IMR-90 (cell line): ENCODE measurements at regions not wholly inside any gene's neighbourhood (a gene's known extent, or its start where the extent isn't known, plus 50 kb on each side); places are given as distances from the start of the nearest gene placed in this dataset.

Experiments
- ATAC-seq: fragments of 200-7000 bp; cut with Tn5 transposase; 2 replicates; pipeline ENCODE4 v1.9.1; 2020; ENCODE audit warnings: low read depth, mild to moderate bottlenecking, moderate library complexity
- BruUV-seq: library from RNA; stranded (reverse); fragments of 400-500 nt; replicated peaks from 2 replicates; lab custom pipeline; 2021; lab: Mats Ljungman, UMichigan
- CTCF ChIA-PET: fragments of 300-600 bp; formaldehyde crosslinking; extraction: SDS; loops from one replicate; lab custom pipeline; 2021; ENCODE audit warnings: antibody characterized with exemption; lab: Yijun Ruan, JAX
- POLR2A ChIA-PET: fragments of 300-600 bp; sonication (Branson Sonifier 250); formaldehyde crosslinking; loops from one replicate; lab custom pipeline; 2022; ENCODE audit warnings: antibody characterized with exemption; ENCODE audit not compliant: unreplicated experiment; lab: Charles Lee
- DNase-seq: peaks from one replicate; pipeline ENCODE4 v3.0.0; 2013
- H2AFZ ChIP-seq: replicated peaks from 2 replicates; pipeline ENCODE3; 2013; ENCODE audit warnings: low read length, mild to moderate bottlenecking; ENCODE audit not compliant: poor library complexity
- H2AK5ac ChIP-seq: 2 replicates; pipeline ENCODE4 v1.6.1; 2013; ENCODE audit warnings: low read depth, low read length, inconsistent platforms
- H2AK9ac ChIP-seq: replicated peaks from 2 replicates; pipeline ENCODE3; 2013; ENCODE audit warnings: mild to moderate bottlenecking, low read depth, low read length, moderate library complexity; ENCODE audit not compliant: poor library complexity
- H2BK120ac ChIP-seq: 2 replicates; pipeline ENCODE4 v1.6.1; 2013; ENCODE audit warnings: low read depth, low read length, inconsistent platforms
- H2BK15ac ChIP-seq: 3 replicates; pipeline ENCODE4 v1.6.1; 2013; ENCODE audit warnings: low read depth, low read length, inconsistent platforms
- H2BK20ac ChIP-seq: 2 replicates; pipeline ENCODE4 v1.6.1; 2013; ENCODE audit warnings: low read depth, mild to moderate bottlenecking, inconsistent platforms, low read length, moderate library complexity
- H2BK5ac ChIP-seq: 2 replicates; pipeline ENCODE4 v1.6.1; 2013; ENCODE audit warnings: mild to moderate bottlenecking, low read depth, low read length, inconsistent platforms; ENCODE audit not compliant: poor library complexity, severe bottlenecking
- H3K14ac ChIP-seq: replicated peaks from 2 replicates; pipeline ENCODE4 v1.6.1; 2013; ENCODE audit warnings: low read depth, low read length, inconsistent platforms
- H3K18ac ChIP-seq: 2 replicates; pipeline ENCODE4 v1.6.1; 2013; ENCODE audit warnings: low read depth, low read length, control low read depth
- H3K23ac ChIP-seq: 2 replicates; pipeline ENCODE4 v1.6.1; 2013; ENCODE audit warnings: low read depth, low read length, inconsistent platforms
- H3K27ac ChIP-seq: 2 replicates; pipeline ENCODE4 v1.5.1; 2013; ENCODE audit warnings: mild to moderate bottlenecking, control low read depth, low read length; ENCODE audit not compliant: insufficient read depth
- H3K27me3 ChIP-seq: 2 replicates; pipeline ENCODE4 v1.6.1; 2013; ENCODE audit warnings: low read length; ENCODE audit not compliant: control insufficient read depth, insufficient read depth
- H3K36me3 ChIP-seq: 2 replicates; pipeline ENCODE4 v1.6.1; 2013; ENCODE audit warnings: low read length, mixed read lengths; ENCODE audit not compliant: control insufficient read depth, insufficient read depth
- H3K4ac ChIP-seq: 2 replicates; pipeline ENCODE4 v1.6.1; 2013; ENCODE audit warnings: low read depth, low read length, inconsistent platforms
- H3K4me1 ChIP-seq: 2 replicates; pipeline ENCODE4 v1.6.1; 2013; ENCODE audit warnings: low read length, mixed read lengths; ENCODE audit not compliant: control insufficient read depth, insufficient read depth
- H3K4me2 ChIP-seq: 2 replicates; pipeline ENCODE4 v1.6.1; 2013; ENCODE audit warnings: low read depth, mild to moderate bottlenecking, control low read depth, low read length, moderate library complexity
- H3K4me3 ChIP-seq: 2 replicates; pipeline ENCODE4 v1.5.1; 2013; ENCODE audit warnings: low read depth, mild to moderate bottlenecking, control low read depth, low read length, moderate library complexity; ENCODE audit not compliant: insufficient read depth
- H3K56ac ChIP-seq: 2 replicates; pipeline ENCODE4 v1.6.1; 2013; ENCODE audit warnings: low read length, inconsistent platforms; ENCODE audit not compliant: insufficient read depth; ENCODE audit errors: extremely low read depth
- H3K79me1 ChIP-seq, 2 experiments: 2 replicates each; pipeline ENCODE4 v1.6.1; 2013; ENCODE audit warnings: low read length in 2 of 2, inconsistent platforms in 1 of 2, low read depth in 1 of 2
- H3K9ac ChIP-seq: 2 replicates; pipeline ENCODE4 v1.6.1; 2013; ENCODE audit warnings: low read depth, low read length, control low read depth
- H3K9me1 ChIP-seq: 2 replicates; pipeline ENCODE4 v1.6.1; 2013; ENCODE audit warnings: low read length, inconsistent platforms; ENCODE audit not compliant: insufficient read depth
- H3K9me3 ChIP-seq: 2 replicates; pipeline ENCODE4 v1.6.1; 2013; ENCODE audit warnings: low read length; ENCODE audit not compliant: control insufficient read depth, insufficient read depth
- H4K20me1 ChIP-seq: 2 replicates; pipeline ENCODE4 v1.6.1; 2013; ENCODE audit warnings: low read length, inconsistent platforms; ENCODE audit not compliant: insufficient read depth
- H4K5ac ChIP-seq: 2 replicates; pipeline ENCODE4 v1.6.1; 2013; ENCODE audit warnings: mild to moderate bottlenecking, low read depth, low read length, control low read depth
- H4K8ac ChIP-seq, 2 experiments: 2 replicates each; pipeline ENCODE4 v1.6.1; 2013; ENCODE audit warnings: low read depth in 2 of 2, low read length in 2 of 2, control low read depth in 1 of 2, inconsistent platforms in 1 of 2
- H4K91ac ChIP-seq: 2 replicates; pipeline ENCODE4 v1.6.1; 2013; ENCODE audit warnings: low read depth, low read length, inconsistent platforms; ENCODE audit not compliant: insufficient read depth
- CEBPB ChIP-seq: IDR thresholded peaks from 2 replicates; pipeline ENCODE4 v1.6.1; 2012; ENCODE audit warnings: low read depth, low read length, improper control_type of control experiment
- CHD1 ChIP-seq: IDR thresholded peaks from 2 replicates; pipeline ENCODE4 v1.6.1; 2012; ENCODE audit warnings: low read depth, low read length, improper control_type of control experiment
- FOS ChIP-seq: fragments of 150-350 bp; IDR thresholded peaks from 2 replicates; pipeline ENCODE4 v1.6.1; 2016; ENCODE audit warnings: low read depth, low read length
- MAFK ChIP-seq: IDR thresholded peaks from 2 replicates; pipeline ENCODE4 v1.6.1; 2012; ENCODE audit warnings: low read depth, low read length, improper control_type of control experiment
- MAZ ChIP-seq: IDR thresholded peaks from 2 replicates; pipeline ENCODE4 v1.6.1; 2012; ENCODE audit warnings: low read depth, mild to moderate bottlenecking, low read length, improper control_type of control experiment, moderate library complexity, borderline replicate concordance
- MXI1 ChIP-seq: IDR thresholded peaks from 2 replicates; pipeline ENCODE4 v1.6.1; 2012; ENCODE audit warnings: low read depth, mild to moderate bottlenecking, low read length, moderate library complexity, borderline replicate concordance
- NFE2L2 ChIP-seq: fragments of 150-350 bp; IDR thresholded peaks from 2 replicates; pipeline ENCODE4 v1.6.1; 2016; ENCODE audit warnings: low read depth, mild to moderate bottlenecking, low read length
- POLR2A ChIP-seq: IDR thresholded peaks from 2 replicates; pipeline ENCODE4 v1.6.1; 2012; ENCODE audit warnings: mild to moderate bottlenecking, low read depth, low read length
- RAD21 ChIP-seq: IDR thresholded peaks from 2 replicates; pipeline ENCODE4 v1.6.1; 2012; ENCODE audit warnings: low read length, improper control_type of control experiment
- RCOR1 ChIP-seq: IDR thresholded peaks from 2 replicates; pipeline ENCODE4 v1.6.1; 2012; ENCODE audit warnings: mild to moderate bottlenecking, low read length, improper control_type of control experiment; ENCODE audit not compliant: insufficient replicate concordance
- RFX5 ChIP-seq: IDR thresholded peaks from 2 replicates; pipeline ENCODE4 v1.8.0; 2012; ENCODE audit warnings: low read depth, mild to moderate bottlenecking, low read length, moderate library complexity
- SMC3 ChIP-seq: fragments of 150-350 bp; IDR thresholded peaks from 2 replicates; pipeline ENCODE4 v1.6.1; 2016; ENCODE audit warnings: low read depth, mild to moderate bottlenecking, antibody characterized with exemption, low read length, moderate library complexity
- WGBS, 2 experiments: methylation state at CpG; one replicate each; pipeline versions ENCODE4 v1.1.5 to v1.1.7; 2013; ENCODE audit warnings: missing lambda C conversion rate in 2 of 2; ENCODE audit not compliant: insufficient read length in 1 of 2; ENCODE audit errors: extremely low coverage in 2 of 2; 5-methylcytosine and 5-hydroxymethylcytosine counted together
- dilution Hi-C: fragments of 300-500 bp; cut with HindIII; formaldehyde crosslinking; loops from one replicate; pipeline ENCODE4 v1.14.3; 2018; ENCODE audit warnings: low sequenced_read_pairs; ENCODE audit not compliant: unreplicated experiment
- in situ Hi-C: fragments of 300-500 bp; cut with MboI; formaldehyde crosslinking; loops from 3 replicates; pipeline ENCODE4 v1.14.3; 2019; ENCODE audit warnings: low sequenced_read_pairs, inconsistent platforms, mixed read lengths
- intact Hi-C: fragments of 100-400 bp; cut with micrococcal nuclease; formaldehyde crosslinking; loops from 2 replicates; pipeline ENCODE4 v1.10.0; 2022
- TF ChIP-seq, protein P1 (sequence below): conservative IDR thresholded peaks from 2 replicates; pipeline ENCODE4 v1.5.1; 2012; ENCODE audit warnings: mild to moderate bottlenecking, low read depth, low read length, improper control_type of control experiment
- TF ChIP-seq, protein P2 (sequence below): fragments of 150-350 bp; IDR thresholded peaks from 2 replicates; pipeline ENCODE4 v1.6.1; 2017; ENCODE audit warnings: mild to moderate bottlenecking, antibody characterized with exemption, low read length, low read depth
- TF ChIP-seq, protein P3 (sequence below): fragments of 150-350 bp; IDR thresholded peaks from 2 replicates; pipeline ENCODE4 v1.6.1; 2016; ENCODE audit warnings: low read depth, mild to moderate bottlenecking, low read length, moderate library complexity, borderline replicate concordance

DNA sequence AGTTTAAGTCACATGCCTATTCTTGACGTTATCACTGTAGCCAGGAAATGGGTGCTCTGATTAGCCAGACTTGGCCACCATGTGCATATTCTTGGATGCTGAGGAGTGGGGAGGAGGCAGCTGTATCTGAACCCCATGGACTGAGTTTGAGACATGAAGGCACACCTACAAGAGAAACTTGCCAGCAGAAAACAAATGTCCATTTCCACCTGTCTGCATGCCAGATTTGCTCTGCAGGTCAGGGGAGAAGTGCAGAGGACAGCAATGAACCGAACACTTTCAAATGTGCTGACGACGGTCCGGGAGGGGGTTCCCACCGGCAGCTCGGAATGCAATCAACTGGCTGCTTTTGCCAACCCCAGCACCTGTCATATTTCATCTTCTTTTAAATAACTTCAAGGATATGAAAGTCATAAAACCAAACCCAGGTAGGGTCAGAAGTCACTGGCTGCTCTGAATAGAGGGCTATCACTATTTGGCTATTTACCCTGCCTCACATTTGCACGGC is 287.8 kb upstream of the N4BP1 start:
- ATAC-seq, result no peak
- Histone ChIP-seq H3K79me1 (no peaks in the 10 kb centered on the region), H4K5ac (no peak overlapping the region), H3K9me1 (no peaks in the 10 kb centered on the region), H4K8ac (no peak overlapping the region), H2BK120ac (no peak overlapping the region), H3K23ac (no peak overlapping the region), H4K91ac (no peak overlapping the region), H2AFZ (no peak overlapping the region), H3K27me3 (peaks cover 5% of the 10 kb centered on the region), H3K18ac (no peak overlapping the region), H4K20me1 (no peaks in the 10 kb centered on the region), H2BK5ac (no peak overlapping the region), H3K14ac (no peak overlapping the region), H3K4me2 (no peak overlapping the region), H3K4me1 (no peaks in the 10 kb centered on the region), H3K56ac (no peak overlapping the region), H2BK20ac (no peak overlapping the region), H3K27ac (no peak overlapping the region), H2BK15ac (no peak overlapping the region), H3K36me3 (no peaks in the 10 kb centered on the region), H3K4ac (no peak overlapping the region), H2AK5ac (no peak overlapping the region), H3K9me3 (no peaks in the 10 kb centered on the region), H2AK9ac (no peak overlapping the region), H3K9ac (no peak overlapping the region), H3K4me3 (no peak overlapping the region)
- POLR2A ChIA-PET, result no interaction called here
- TF ChIP-seq NFE2L2 (no peak), CHD1 (no peak), SMC3 (no peak), MXI1 (no peak), RCOR1 (no peak), RAD21 (no peak), POLR2A (no peak), RFX5 (no peak), CEBPB (no peak), FOS (no peak), MAZ (no peak), MAFK (no peak)
- TF ChIP-seq, protein P1, sequence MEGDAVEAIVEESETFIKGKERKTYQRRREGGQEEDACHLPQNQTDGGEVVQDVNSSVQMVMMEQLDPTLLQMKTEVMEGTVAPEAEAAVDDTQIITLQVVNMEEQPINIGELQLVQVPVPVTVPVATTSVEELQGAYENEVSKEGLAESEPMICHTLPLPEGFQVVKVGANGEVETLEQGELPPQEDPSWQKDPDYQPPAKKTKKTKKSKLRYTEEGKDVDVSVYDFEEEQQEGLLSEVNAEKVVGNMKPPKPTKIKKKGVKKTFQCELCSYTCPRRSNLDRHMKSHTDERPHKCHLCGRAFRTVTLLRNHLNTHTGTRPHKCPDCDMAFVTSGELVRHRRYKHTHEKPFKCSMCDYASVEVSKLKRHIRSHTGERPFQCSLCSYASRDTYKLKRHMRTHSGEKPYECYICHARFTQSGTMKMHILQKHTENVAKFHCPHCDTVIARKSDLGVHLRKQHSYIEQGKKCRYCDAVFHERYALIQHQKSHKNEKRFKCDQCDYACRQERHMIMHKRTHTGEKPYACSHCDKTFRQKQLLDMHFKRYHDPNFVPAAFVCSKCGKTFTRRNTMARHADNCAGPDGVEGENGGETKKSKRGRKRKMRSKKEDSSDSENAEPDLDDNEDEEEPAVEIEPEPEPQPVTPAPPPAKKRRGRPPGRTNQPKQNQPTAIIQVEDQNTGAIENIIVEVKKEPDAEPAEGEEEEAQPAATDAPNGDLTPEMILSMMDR, result no peak
- TF ChIP-seq, protein P2, sequence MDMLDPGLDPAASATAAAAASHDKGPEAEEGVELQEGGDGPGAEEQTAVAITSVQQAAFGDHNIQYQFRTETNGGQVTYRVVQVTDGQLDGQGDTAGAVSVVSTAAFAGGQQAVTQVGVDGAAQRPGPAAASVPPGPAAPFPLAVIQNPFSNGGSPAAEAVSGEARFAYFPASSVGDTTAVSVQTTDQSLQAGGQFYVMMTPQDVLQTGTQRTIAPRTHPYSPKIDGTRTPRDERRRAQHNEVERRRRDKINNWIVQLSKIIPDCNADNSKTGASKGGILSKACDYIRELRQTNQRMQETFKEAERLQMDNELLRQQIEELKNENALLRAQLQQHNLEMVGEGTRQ, result no peak
- TF ChIP-seq, protein P3, sequence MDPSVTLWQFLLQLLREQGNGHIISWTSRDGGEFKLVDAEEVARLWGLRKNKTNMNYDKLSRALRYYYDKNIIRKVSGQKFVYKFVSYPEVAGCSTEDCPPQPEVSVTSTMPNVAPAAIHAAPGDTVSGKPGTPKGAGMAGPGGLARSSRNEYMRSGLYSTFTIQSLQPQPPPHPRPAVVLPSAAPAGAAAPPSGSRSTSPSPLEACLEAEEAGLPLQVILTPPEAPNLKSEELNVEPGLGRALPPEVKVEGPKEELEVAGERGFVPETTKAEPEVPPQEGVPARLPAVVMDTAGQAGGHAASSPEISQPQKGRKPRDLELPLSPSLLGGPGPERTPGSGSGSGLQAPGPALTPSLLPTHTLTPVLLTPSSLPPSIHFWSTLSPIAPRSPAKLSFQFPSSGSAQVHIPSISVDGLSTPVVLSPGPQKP, result no peak
- intact Hi-C loops, result no loop called here
- DNase-seq, result no peak
- in situ Hi-C loops, result no loop called here
- WGBS, 2 experiments, result 60% methylated on average over 7 of the region's 8 CpGs; no CpG with 5 or more reads in 1 of the 2 experiments
- dilution Hi-C loops, result no loop called here
- BruUV-seq, result no TSS peak
- CTCF ChIA-PET, result no interaction called here
